HCT116 (cell line): ENCODE measurements at regions not wholly inside any gene's neighbourhood (a gene's known extent, or its start where the extent isn't known, plus 50 kb on each side); places are given as distances from the start of the nearest gene placed in this dataset.
A peak's percentile ranks its signal among the peaks of the same experiment; 100 is the strongest.

Experiments
- CTCF ChIP-seq, 3 experiments: fragments of 200-600 bp in 1 of 3; sonication (generic) in 1 of 3; IDR thresholded peaks in 2 of 3; conservative IDR thresholded peaks in 1 of 3; 2 replicates each; pipeline ENCODE4 v1.5.1; 2012 to 2017; ENCODE audit warnings: low read depth in 2 of 3, low read length in 2 of 3, antibody characterized with exemption in 1 of 3, borderline replicate concordance in 1 of 3, control low read depth in 1 of 3, mild to moderate bottlenecking in 1 of 3, mixed read lengths in 1 of 3, mixed run types in 1 of 3, moderate library complexity in 1 of 3; ENCODE audit not compliant: insufficient read depth in 1 of 3
- EZH2phosphoT487 ChIP-seq: fragments of 200-600 bp; IDR thresholded peaks from 2 replicates; pipeline ENCODE4 v1.6.1; 2018; ENCODE audit warnings: antibody characterized with exemption, borderline replicate concordance
- POLR2A ChIP-seq: IDR thresholded peaks from 2 replicates; pipeline ENCODE4 v1.7.0; 2011; ENCODE audit warnings: borderline replicate concordance; ENCODE audit not compliant: insufficient read depth, insufficient read length; ENCODE audit errors: extremely low read depth
- TF ChIP-seq, protein P1 (sequence below): IDR thresholded peaks from 2 replicates; pipeline ENCODE4 v1.6.1; 2012

DNA sequence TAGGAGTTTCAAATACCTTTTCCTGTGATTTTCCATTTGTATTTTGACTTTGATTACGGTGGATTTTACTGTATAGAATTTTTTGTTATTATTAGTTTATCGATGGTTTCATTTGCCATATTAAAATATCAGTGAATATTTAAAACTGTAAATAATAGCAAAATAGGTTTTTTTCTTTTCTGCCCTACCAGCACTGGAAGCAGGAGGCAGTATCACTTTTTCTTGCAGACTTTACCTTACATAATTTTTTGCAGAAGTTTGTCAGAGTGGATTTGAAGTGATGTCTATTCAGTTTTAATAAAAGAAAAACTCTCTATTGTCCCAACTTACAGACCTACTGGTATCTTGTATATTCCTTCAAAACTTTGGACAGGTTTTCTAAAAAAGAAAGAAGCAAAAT, 213.6 kb downstream of the CENPF start:
- TF ChIP-seq EZH2phosphoT487, result no peak
- TF ChIP-seq CTCF (IDR thresholded peaks at IDR 0.05 in 2 of 3, conservative IDR thresholded peaks at IDR 0.05 in 1 of 3; ENCODE audit: borderline replicate concordance in 1 of 3, insufficient read depth in 1 of 3, low read depth in 2 of 3, low read length in 2 of 3), result peak in 2 of 3 experiments; percentile 8 to 24; a peak in 1 of 6 replicates
- TF ChIP-seq, protein P1, sequence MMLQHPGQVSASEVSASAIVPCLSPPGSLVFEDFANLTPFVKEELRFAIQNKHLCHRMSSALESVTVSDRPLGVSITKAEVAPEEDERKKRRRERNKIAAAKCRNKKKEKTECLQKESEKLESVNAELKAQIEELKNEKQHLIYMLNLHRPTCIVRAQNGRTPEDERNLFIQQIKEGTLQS, result no peak
- TF ChIP-seq POLR2A, result no peak
